ENCODE measurements at regions not wholly inside any gene's neighbourhood (a gene's known extent, or its start where the extent isn't known, plus 50 kb on each side); places are given as distances from the start of the nearest gene placed in this dataset.
A peak's percentile ranks its signal among the peaks of the same experiment; 100 is the strongest.

GRCh38 chr3:13158871-13159270 lies 85.6 kb upstream of the IQSEC1 start:
- Histone ChIP-seq H3K4me1 (ENCODE audit: control insufficient read depth in 2 of 2, insufficient read depth in 1 of 2, low read depth in 1 of 2, low read length in 2 of 2) (peaks cover 10 to 12% of the 10 kb centered on the region in 2 donors), H3K14ac (ENCODE audit: low read length) (no peak overlapping the region), H2AK5ac (ENCODE audit: low read depth, low read length) (no peak overlapping the region), H2BK15ac (ENCODE audit: low read length) (no peak overlapping the region), H2BK120ac (ENCODE audit: low read depth, low read length) (no peak overlapping the region), H3K79me1 (ENCODE audit: low read depth, low read length) (no peaks in the 10 kb centered on the region), H2AFZ (ENCODE audit: low read length) (no peak overlapping the region), H3K4me2 (ENCODE audit: insufficient read depth, low read length, poor library complexity, severe bottlenecking) (no peak overlapping the region), H4K91ac (ENCODE audit: low read depth, low read length, poor library complexity) (no peak overlapping the region), H3K36me3 (replicated peaks in 1 of 2; ENCODE audit: control insufficient read depth in 2 of 2, insufficient read depth in 2 of 2, low read length in 2 of 2) (no peaks in the 10 kb centered on the region), H3K9me3 (replicated peaks in 1 of 2; ENCODE audit: control insufficient read depth in 2 of 2, insufficient read depth in 1 of 2, low read depth in 1 of 2, low read length in 2 of 2) (peaks cover 6 to 8% of the 10 kb centered on the region in 2 donors), H3K27me3 (ENCODE audit: control insufficient read depth in 3 of 3, insufficient read depth in 3 of 3, low read depth in 1 of 3, low read length in 3 of 3) (no peaks in the 10 kb centered on the region), H2BK5ac (ENCODE audit: low read length) (no peak overlapping the region), H2BK12ac (ENCODE audit: low read length) (no peak overlapping the region), H4K8ac (ENCODE audit: low read depth, low read length) (no peak overlapping the region), H3K4ac (ENCODE audit: low read length) (no peak overlapping the region), H3K9ac (ENCODE audit: low read depth, low read length, poor library complexity) (no peak overlapping the region), H3K4me3 (ENCODE audit: low read length in 2 of 2) (no peak overlapping the region), H3K23ac (ENCODE audit: low read depth, low read length, poor library complexity) (no peak overlapping the region), H3K27ac (replicated peaks; ENCODE audit: low read length) (no peak overlapping the region), H3K18ac (ENCODE audit: low read length) (no peak overlapping the region)
- no peak for DNase-seq (ENCODE audit: low spot score)
- no CpG with 5 or more reads among the region's 6 CpGs for WGBS, 2 donors (ENCODE audit: extremely low coverage in 2 of 2, insufficient read length in 2 of 2, insufficient replicate concordance in 1 of 2)

GRCh38 chr3:13158408-13158807 lies 85.2 kb upstream of the IQSEC1 start:
- H4K91ac ChIP-seq (ENCODE audit: low read depth, low read length, poor library complexity) = no peak overlapping the region

GRCh38 chr3:13157986-13158385 lies 84.8 kb upstream of the IQSEC1 start:
- Histone ChIP-seq H3K27ac (replicated peaks; ENCODE audit: low read length) (no peak overlapping the region), H2BK5ac (ENCODE audit: low read length) (no peak overlapping the region), H3K4me2 (ENCODE audit: insufficient read depth, low read length, poor library complexity, severe bottlenecking) (no peak overlapping the region), H4K91ac (ENCODE audit: low read depth, low read length, poor library complexity) (no peak overlapping the region), H3K27me3 (ENCODE audit: control insufficient read depth in 3 of 3, insufficient read depth in 3 of 3, low read depth in 1 of 3, low read length in 3 of 3) (no peaks in the 10 kb centered on the region), H2AFZ (ENCODE audit: low read length) (no peak overlapping the region), H3K4me3 (ENCODE audit: low read length in 2 of 2) (no peak overlapping the region), H2BK120ac (ENCODE audit: low read depth, low read length) (no peak overlapping the region), H2AK5ac (ENCODE audit: low read depth, low read length) (no peak overlapping the region), H3K4ac (ENCODE audit: low read length) (no peak overlapping the region), H3K4me1 (ENCODE audit: control insufficient read depth in 2 of 2, insufficient read depth in 1 of 2, low read depth in 1 of 2, low read length in 2 of 2) (peaks cover 10 to 12% of the 10 kb centered on the region in 2 donors), H4K8ac (ENCODE audit: low read depth, low read length) (no peak overlapping the region), H3K18ac (ENCODE audit: low read length) (no peak overlapping the region), H3K14ac (ENCODE audit: low read length) (no peak overlapping the region), H3K23ac (ENCODE audit: low read depth, low read length, poor library complexity) (no peak overlapping the region), H2BK12ac (ENCODE audit: low read length) (no peak overlapping the region), H3K9me3 (replicated peaks in 1 of 2; ENCODE audit: control insufficient read depth in 2 of 2, insufficient read depth in 1 of 2, low read depth in 1 of 2, low read length in 2 of 2) (peaks cover 6 to 8% of the 10 kb centered on the region in 2 donors), H3K9ac (ENCODE audit: low read depth, low read length, poor library complexity) (no peak overlapping the region), H2BK15ac (ENCODE audit: low read length) (no peak overlapping the region), H3K36me3 (replicated peaks in 1 of 2; ENCODE audit: control insufficient read depth in 2 of 2, insufficient read depth in 2 of 2, low read length in 2 of 2) (no peaks in the 10 kb centered on the region), H3K79me1 (ENCODE audit: low read depth, low read length) (no peaks in the 10 kb centered on the region)
- no peak for DNase-seq (ENCODE audit: low spot score)
- no CpG with 5 or more reads among the region's 8 CpGs for WGBS, 2 donors (ENCODE audit: extremely low coverage in 2 of 2, insufficient read length in 2 of 2, insufficient replicate concordance in 1 of 2)

More at GRCh38 chr3:13158408-13158807, 85.2 kb upstream of the IQSEC1 start:
- DNase-seq (ENCODE audit: low spot score) = no peak
- H3K4me2 ChIP-seq (ENCODE audit: insufficient read depth, low read length, poor library complexity, severe bottlenecking) = no peak overlapping the region
- WGBS, 2 donors (ENCODE audit: extremely low coverage in 2 of 2, insufficient read length in 2 of 2, insufficient replicate concordance in 1 of 2) = no CpG with 5 or more reads among the region's 7 CpGs
- H3K36me3 ChIP-seq (replicated peaks in 1 of 2; ENCODE audit: control insufficient read depth in 2 of 2, insufficient read depth in 2 of 2, low read length in 2 of 2) = no peaks in the 10 kb centered on the region
- H3K4me3 ChIP-seq (ENCODE audit: low read length in 2 of 2) = no peak overlapping the region
- no peak overlapping the region for H3K23ac ChIP-seq (ENCODE audit: low read depth, low read length, poor library complexity)
- no peaks in the 10 kb centered on the region for H3K27me3 ChIP-seq (ENCODE audit: control insufficient read depth in 3 of 3, insufficient read depth in 3 of 3, low read depth in 1 of 3, low read length in 3 of 3)
- H3K14ac ChIP-seq (ENCODE audit: low read length) = no peak overlapping the region
- no peak overlapping the region for H3K27ac ChIP-seq (replicated peaks; ENCODE audit: low read length)
- peaks cover 10 to 12% of the 10 kb centered on the region in 2 donors for H3K4me1 ChIP-seq (ENCODE audit: control insufficient read depth in 2 of 2, insufficient read depth in 1 of 2, low read depth in 1 of 2, low read length in 2 of 2)
- no peak overlapping the region for H3K9ac ChIP-seq (ENCODE audit: low read depth, low read length, poor library complexity)
- H3K18ac ChIP-seq (ENCODE audit: low read length) = no peak overlapping the region
- peaks cover 6 to 8% of the 10 kb centered on the region in 2 donors for H3K9me3 ChIP-seq (replicated peaks in 1 of 2; ENCODE audit: control insufficient read depth in 2 of 2, insufficient read depth in 1 of 2, low read depth in 1 of 2, low read length in 2 of 2)
- H3K4ac ChIP-seq (ENCODE audit: low read length) = no peak overlapping the region
- no peak overlapping the region for H2BK120ac ChIP-seq (ENCODE audit: low read depth, low read length)
- no peak overlapping the region for H2BK5ac ChIP-seq (ENCODE audit: low read length)
- H2BK12ac ChIP-seq (ENCODE audit: low read length) = no peak overlapping the region
- H4K8ac ChIP-seq (ENCODE audit: low read depth, low read length) = no peak overlapping the region
- H2BK15ac ChIP-seq (ENCODE audit: low read length) = no peak overlapping the region
- no peak overlapping the region for H2AK5ac ChIP-seq (ENCODE audit: low read depth, low read length)
- H2AFZ ChIP-seq (ENCODE audit: low read length) = no peak overlapping the region
- H3K79me1 ChIP-seq (ENCODE audit: low read depth, low read length) = no peaks in the 10 kb centered on the region

GRCh38 chr3:13152826-13153710 lies 79.8 kb upstream of the IQSEC1 start:
- H3K79me1 ChIP-seq (ENCODE audit: low read depth, low read length) = no peaks in the 10 kb centered on the region
- no peak overlapping the region for H3K4me3 ChIP-seq (ENCODE audit: low read length in 2 of 2)
- H4K8ac ChIP-seq (ENCODE audit: low read depth, low read length) = no peak overlapping the region
- H2AK5ac ChIP-seq (ENCODE audit: low read depth, low read length) = no peak overlapping the region
- H3K27ac ChIP-seq (replicated peaks; ENCODE audit: low read length) = no peak overlapping the region
- DNase-seq (ENCODE audit: low spot score) = no peak
- no peaks in the 10 kb centered on the region for H3K36me3 ChIP-seq (replicated peaks in 1 of 2; ENCODE audit: control insufficient read depth in 2 of 2, insufficient read depth in 2 of 2, low read length in 2 of 2)
- no peaks in the 10 kb centered on the region for H3K27me3 ChIP-seq (ENCODE audit: control insufficient read depth in 3 of 3, insufficient read depth in 3 of 3, low read depth in 1 of 3, low read length in 3 of 3)
- no CpG with 5 or more reads among the region's 11 CpGs for WGBS, 2 donors (ENCODE audit: extremely low coverage in 2 of 2, insufficient read length in 2 of 2, insufficient replicate concordance in 1 of 2)
- H2AFZ ChIP-seq (ENCODE audit: low read length) = no peak overlapping the region
- peaks cover 6 to 8% of the 10 kb centered on the region in 2 donors for H3K9me3 ChIP-seq (replicated peaks in 1 of 2; ENCODE audit: control insufficient read depth in 2 of 2, insufficient read depth in 1 of 2, low read depth in 1 of 2, low read length in 2 of 2)
- H3K9ac ChIP-seq (ENCODE audit: low read depth, low read length, poor library complexity) = peak overlapping the region; percentile 16
- H2BK5ac ChIP-seq (ENCODE audit: low read length) = no peak overlapping the region
- no peak overlapping the region for H4K91ac ChIP-seq (ENCODE audit: low read depth, low read length, poor library complexity)
- H3K23ac ChIP-seq (ENCODE audit: low read depth, low read length, poor library complexity) = no peak overlapping the region
- no peak overlapping the region for H2BK12ac ChIP-seq (ENCODE audit: low read length)
- no peak overlapping the region for H3K4ac ChIP-seq (ENCODE audit: low read length)
- no peak overlapping the region for H3K4me2 ChIP-seq (ENCODE audit: insufficient read depth, low read length, poor library complexity, severe bottlenecking)
- H3K18ac ChIP-seq (ENCODE audit: low read length) = no peak overlapping the region
- no peak overlapping the region for H2BK15ac ChIP-seq (ENCODE audit: low read length)
- H2BK120ac ChIP-seq (ENCODE audit: low read depth, low read length) = no peak overlapping the region
- peaks cover 0 to 5% of the 10 kb centered on the region in 2 donors for H3K4me1 ChIP-seq (ENCODE audit: control insufficient read depth in 2 of 2, insufficient read depth in 1 of 2, low read depth in 1 of 2, low read length in 2 of 2)
- H3K14ac ChIP-seq (ENCODE audit: low read length) = no peak overlapping the region
